ENCODE measurements at regions not wholly inside any gene's neighbourhood (a gene's known extent, or its start where the extent isn't known, plus 50 kb on each side); places are given as distances from the start of the nearest gene placed in this dataset.

GRCh38 chrX:113828470-113828869 lies 755.4 kb upstream of the HTR2C start:
- no peak overlapping the region for H3K4me3 ChIP-seq
- H3K36me3 ChIP-seq, result no peaks in the 10 kb centered on the region
- intact Hi-C loops (cut with DNase I), result no loop called here
- H3K4me1 ChIP-seq, result no peaks in the 10 kb centered on the region
- TF ChIP-seq CTCF (IDR thresholded peaks at IDR 0.05), result no peak
- DNase-seq (no peak), ATAC-seq (no peak)
- H3K27ac ChIP-seq, result no peak overlapping the region
- no peaks in the 10 kb centered on the region for H3K27me3 ChIP-seq
- no peaks in the 10 kb centered on the region for H3K9me3 ChIP-seq

GRCh38 chrX:113818346-113818745 lies 765.5 kb upstream of the HTR2C start:
- no peaks in the 10 kb centered on the region for H3K4me1 ChIP-seq
- no peak for DNase-seq
- no peak for TF ChIP-seq CTCF (IDR thresholded peaks at IDR 0.05)
- no peak overlapping the region for H3K27ac ChIP-seq
- H3K27me3 ChIP-seq, result no peaks in the 10 kb centered on the region
- no peaks in the 10 kb centered on the region for H3K9me3 ChIP-seq
- no peak for ATAC-seq
- intact Hi-C loops (cut with DNase I), result no loop called here
- H3K4me3 ChIP-seq, result no peak overlapping the region
- no peaks in the 10 kb centered on the region for H3K36me3 ChIP-seq

- H3K4me1 ChIP-seq, result no peaks in the 10 kb centered on the region
- no peak for DNase-seq
- H3K4me3 ChIP-seq, result no peak overlapping the region
- no peak overlapping the region for H3K27ac ChIP-seq
- ATAC-seq, result no peak
- peaks cover 0 to 4% of the 10 kb centered on the region in 2 donors for H3K27me3 ChIP-seq
- H3K36me3 ChIP-seq, result no peaks in the 10 kb centered on the region
- intact Hi-C loops (cut with DNase I), result no loop called here
- H3K9me3 ChIP-seq, result no peaks in the 10 kb centered on the region
- no peak for TF ChIP-seq CTCF (IDR thresholded peaks at IDR 0.05)
Observed at GRCh38 chrX:113804819-113805218, 779.1 kb upstream of the HTR2C start.

- ATAC-seq (no peak), DNase-seq (no peak)
- H3K27me3 ChIP-seq, result peaks cover 0 to 4% of the 10 kb centered on the region in 2 donors
- H3K27ac ChIP-seq, result no peak overlapping the region
- TF ChIP-seq CTCF (IDR thresholded peaks at IDR 0.05), result no peak
- no peaks in the 10 kb centered on the region for H3K9me3 ChIP-seq
- no peak overlapping the region for H3K4me3 ChIP-seq
- H3K36me3 ChIP-seq, result no peaks in the 10 kb centered on the region
- intact Hi-C loops (cut with DNase I), result no loop called here
- no peaks in the 10 kb centered on the region for H3K4me1 ChIP-seq
Observed at GRCh38 chrX:113804291-113804690, 779.6 kb upstream of the HTR2C start.

GRCh38 chrX:113802837-113803236 lies 781.0 kb upstream of the HTR2C start:
- DNase-seq, result no peak

More at GRCh38 chrX:113802837-113803236, 781.0 kb upstream of the HTR2C start:
- H3K9me3 ChIP-seq, result no peaks in the 10 kb centered on the region
- no peak for ATAC-seq
- no peak overlapping the region for H3K27ac ChIP-seq
- H3K4me1 ChIP-seq, result no peaks in the 10 kb centered on the region
- intact Hi-C loops (cut with DNase I), result no loop called here
- H3K36me3 ChIP-seq, result no peaks in the 10 kb centered on the region
- no peak for TF ChIP-seq CTCF (IDR thresholded peaks at IDR 0.05)
- no peaks in the 10 kb centered on the region for H3K27me3 ChIP-seq
- H3K4me3 ChIP-seq, result no peak overlapping the region

Data from left lung (tissue), 4 donors.